ENCODE measurements at regions not wholly inside any gene's neighbourhood (a gene's known extent, or its start where the extent isn't known, plus 50 kb on each side); places are given as distances from the start of the nearest gene placed in this dataset.

DNA sequence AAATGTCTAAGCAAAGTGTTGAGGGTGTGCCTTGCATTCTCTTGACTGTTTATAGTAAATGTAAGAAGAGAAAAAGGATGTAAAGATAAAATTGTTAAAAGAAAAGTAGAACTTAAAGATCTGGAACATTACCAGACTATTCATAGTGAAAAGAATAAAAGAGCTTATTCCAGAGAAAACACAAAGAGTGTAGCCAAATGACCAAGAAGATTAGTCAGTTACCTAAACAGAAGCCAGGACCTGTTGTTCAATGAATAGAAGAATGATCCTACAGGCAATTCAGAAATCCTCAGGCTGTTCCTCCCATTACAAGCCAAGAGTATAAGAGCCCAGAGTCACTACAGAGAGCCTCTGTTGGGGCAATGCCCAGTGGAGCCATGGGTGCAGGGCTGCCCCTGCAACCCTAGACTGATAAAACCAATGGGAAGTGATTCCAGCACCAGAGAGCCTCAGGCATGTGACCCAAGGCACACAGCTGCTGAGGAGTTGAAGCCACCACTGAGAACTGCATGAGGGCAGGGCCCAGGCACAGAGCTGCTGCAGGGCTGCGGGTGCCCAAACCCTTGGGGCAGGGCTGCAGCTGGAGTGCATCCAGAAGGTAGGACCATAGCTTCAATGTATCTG lies 91.1 kb upstream of the SLC38A4 start:
- TF ChIP-seq, protein P1, sequence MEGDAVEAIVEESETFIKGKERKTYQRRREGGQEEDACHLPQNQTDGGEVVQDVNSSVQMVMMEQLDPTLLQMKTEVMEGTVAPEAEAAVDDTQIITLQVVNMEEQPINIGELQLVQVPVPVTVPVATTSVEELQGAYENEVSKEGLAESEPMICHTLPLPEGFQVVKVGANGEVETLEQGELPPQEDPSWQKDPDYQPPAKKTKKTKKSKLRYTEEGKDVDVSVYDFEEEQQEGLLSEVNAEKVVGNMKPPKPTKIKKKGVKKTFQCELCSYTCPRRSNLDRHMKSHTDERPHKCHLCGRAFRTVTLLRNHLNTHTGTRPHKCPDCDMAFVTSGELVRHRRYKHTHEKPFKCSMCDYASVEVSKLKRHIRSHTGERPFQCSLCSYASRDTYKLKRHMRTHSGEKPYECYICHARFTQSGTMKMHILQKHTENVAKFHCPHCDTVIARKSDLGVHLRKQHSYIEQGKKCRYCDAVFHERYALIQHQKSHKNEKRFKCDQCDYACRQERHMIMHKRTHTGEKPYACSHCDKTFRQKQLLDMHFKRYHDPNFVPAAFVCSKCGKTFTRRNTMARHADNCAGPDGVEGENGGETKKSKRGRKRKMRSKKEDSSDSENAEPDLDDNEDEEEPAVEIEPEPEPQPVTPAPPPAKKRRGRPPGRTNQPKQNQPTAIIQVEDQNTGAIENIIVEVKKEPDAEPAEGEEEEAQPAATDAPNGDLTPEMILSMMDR (IDR thresholded peaks at IDR 0.05 in 4 of 5, conservative IDR thresholded peaks at IDR 0.05 in 1 of 5) = no peak
- TF ChIP-seq POLR2A (IDR thresholded peaks at IDR 0.05) = no peak
